OCI-LY1 (cell line): ENCODE measurements at regions not wholly inside any gene's neighbourhood (a gene's known extent, or its start where the extent isn't known, plus 50 kb on each side); places are given as distances from the start of the nearest gene placed in this dataset.

Experiments
- H2AFZ ChIP-seq: fragments of 200-600 bp; sonication (generic), shearing (Covaris generic); 2 replicates; pipeline ENCODE4 v1.6.0; 2014; ENCODE audit warnings: antibody characterized with exemption, mild to moderate bottlenecking, low read length
- H3F3A ChIP-seq: fragments of 200-600 bp; sonication (generic), shearing (Covaris generic); 2 replicates; pipeline ENCODE4 v1.6.0; 2014; ENCODE audit warnings: mild to moderate bottlenecking, antibody characterized with exemption, low read length, moderate library complexity; ENCODE audit not compliant: insufficient read depth
- H3K27ac ChIP-seq: fragments of 200-600 bp; sonication (generic); 2 replicates; pipeline ENCODE4 v1.5.1; 2014; ENCODE audit warnings: low read length, mixed run types, mild to moderate bottlenecking, low read depth; ENCODE audit not compliant: poor library complexity, severe bottlenecking
- H3K27me3 ChIP-seq: fragments of 200-600 bp; sonication (generic); 2 replicates; pipeline ENCODE4 v1.6.0; 2014; ENCODE audit warnings: antibody characterized with exemption, mild to moderate bottlenecking, low read length, moderate library complexity; ENCODE audit not compliant: insufficient read depth
- H3K36me3 ChIP-seq: fragments of 200-600 bp; sonication (generic); 2 replicates; pipeline ENCODE4 v1.6.1; 2014; ENCODE audit warnings: mild to moderate bottlenecking, antibody characterized with exemption, low read length, moderate library complexity, mixed read lengths; ENCODE audit not compliant: insufficient read depth
- H3K4me1 ChIP-seq: fragments of 200-600 bp; sonication (generic); 2 replicates; pipeline ENCODE4 v1.5.1; 2014; ENCODE audit warnings: mild to moderate bottlenecking, low read length, moderate library complexity; ENCODE audit not compliant: insufficient read depth, severe bottlenecking
- H3K4me2 ChIP-seq: fragments of 200-600 bp; sonication (generic), shearing (Covaris generic); 2 replicates; pipeline ENCODE4 v1.6.1; 2014; ENCODE audit warnings: low read length
- H3K4me3 ChIP-seq: fragments of 200-600 bp; sonication (generic); 2 replicates; pipeline ENCODE4 v1.5.1; 2014; ENCODE audit warnings: low read length, low read depth, mild to moderate bottlenecking, mixed read lengths; ENCODE audit not compliant: poor library complexity, severe bottlenecking
- H3K79me2 ChIP-seq: fragments of 200-600 bp; shearing (Covaris generic); 2 replicates; pipeline ENCODE4 v1.6.1; 2016; ENCODE audit warnings: mixed run types, low read length, mixed read lengths; ENCODE audit not compliant: insufficient read depth
- H3K9ac ChIP-seq: fragments of 200-600 bp; sonication (generic), shearing (Covaris generic); 2 replicates; pipeline ENCODE4 v1.6.1; 2014; ENCODE audit warnings: mild to moderate bottlenecking, low read length, mixed read lengths
- H3K9me2 ChIP-seq: fragments of 200-600 bp; sonication (generic), shearing (Covaris generic); 2 replicates; pipeline ENCODE4 v1.6.1; 2014; ENCODE audit warnings: low read depth, mild to moderate bottlenecking, low read length, mixed read lengths
- H3K9me3 ChIP-seq: fragments of 200-600 bp; shearing (Covaris generic); 2 replicates; pipeline ENCODE4 v1.6.1; 2014; ENCODE audit warnings: low read length, mixed read lengths
- H4K20me1 ChIP-seq: fragments of 200-600 bp; sonication (generic), shearing (Covaris generic); 2 replicates; pipeline ENCODE4 v1.6.0; 2016; ENCODE audit warnings: mild to moderate bottlenecking, low read length; ENCODE audit not compliant: insufficient read depth
- EZH2 ChIP-seq: fragments of 200-600 bp; sonication (generic), shearing (Covaris generic); IDR thresholded peaks from 2 replicates; pipeline ENCODE4 v1.8.0; 2017; ENCODE audit warnings: borderline replicate concordance, mixed run types, mild to moderate bottlenecking, antibody characterized with exemption, low read length, moderate library complexity, mixed read lengths
- TF ChIP-seq, protein P1 (sequence below): fragments of 200-600 bp; sonication (generic), shearing (Covaris generic); IDR thresholded peaks from 2 replicates; pipeline ENCODE4 v1.5.1; 2017; ENCODE audit warnings: mild to moderate bottlenecking, antibody characterized with exemption, low read length, moderate library complexity, mixed read lengths

DNA sequence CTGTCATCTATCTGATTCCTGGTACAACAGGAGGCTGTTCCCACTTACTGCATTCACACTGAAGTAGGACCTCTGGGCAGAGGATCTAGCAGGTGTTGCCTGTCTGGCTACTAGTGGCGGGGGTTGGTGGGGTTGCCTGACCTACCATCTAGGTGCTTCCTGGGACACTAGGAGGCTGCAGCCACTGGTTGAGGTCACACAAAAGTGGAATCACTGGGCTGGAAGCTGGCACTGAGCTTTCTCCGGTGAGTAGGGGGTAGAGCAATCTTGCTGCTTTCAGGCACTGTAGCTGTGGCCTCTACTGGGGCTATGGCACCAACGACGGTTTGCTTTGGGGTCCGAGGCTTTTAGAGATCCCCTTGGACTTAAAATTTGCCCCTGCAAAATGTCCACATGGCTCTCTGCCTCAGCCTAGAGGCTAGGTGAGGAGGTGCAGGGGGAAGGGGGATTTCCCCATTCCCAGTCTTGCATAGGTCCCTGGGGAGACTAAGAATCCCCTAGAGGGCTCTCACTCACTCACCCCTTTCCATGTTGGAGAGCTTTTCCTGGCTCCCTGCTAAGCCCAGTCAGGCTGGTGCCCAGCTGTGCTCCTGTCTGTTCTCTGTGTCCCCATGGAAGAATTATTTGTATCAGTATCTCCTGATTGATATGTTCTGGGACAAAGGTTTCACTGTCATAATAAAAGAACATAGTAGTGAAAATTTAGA, 397.7 kb upstream of the EPHA6 start:
- Histone ChIP-seq H3K79me2 (no peaks in the 10 kb centered on the region), H3K4me1 (no peaks in the 10 kb centered on the region), H2AFZ (no peak overlapping the region), H3K9ac (no peak overlapping the region), H3F3A (no peaks in the 10 kb centered on the region), H3K9me3 (no peaks in the 10 kb centered on the region), H3K4me3 (no peak overlapping the region), H3K36me3 (no peaks in the 10 kb centered on the region), H4K20me1 (no peaks in the 10 kb centered on the region), H3K27me3 (no peaks in the 10 kb centered on the region), H3K9me2 (no peaks in the 10 kb centered on the region), H3K4me2 (no peak overlapping the region), H3K27ac (no peak overlapping the region)
- TF ChIP-seq EZH2, result no peak
- TF ChIP-seq, protein P1, sequence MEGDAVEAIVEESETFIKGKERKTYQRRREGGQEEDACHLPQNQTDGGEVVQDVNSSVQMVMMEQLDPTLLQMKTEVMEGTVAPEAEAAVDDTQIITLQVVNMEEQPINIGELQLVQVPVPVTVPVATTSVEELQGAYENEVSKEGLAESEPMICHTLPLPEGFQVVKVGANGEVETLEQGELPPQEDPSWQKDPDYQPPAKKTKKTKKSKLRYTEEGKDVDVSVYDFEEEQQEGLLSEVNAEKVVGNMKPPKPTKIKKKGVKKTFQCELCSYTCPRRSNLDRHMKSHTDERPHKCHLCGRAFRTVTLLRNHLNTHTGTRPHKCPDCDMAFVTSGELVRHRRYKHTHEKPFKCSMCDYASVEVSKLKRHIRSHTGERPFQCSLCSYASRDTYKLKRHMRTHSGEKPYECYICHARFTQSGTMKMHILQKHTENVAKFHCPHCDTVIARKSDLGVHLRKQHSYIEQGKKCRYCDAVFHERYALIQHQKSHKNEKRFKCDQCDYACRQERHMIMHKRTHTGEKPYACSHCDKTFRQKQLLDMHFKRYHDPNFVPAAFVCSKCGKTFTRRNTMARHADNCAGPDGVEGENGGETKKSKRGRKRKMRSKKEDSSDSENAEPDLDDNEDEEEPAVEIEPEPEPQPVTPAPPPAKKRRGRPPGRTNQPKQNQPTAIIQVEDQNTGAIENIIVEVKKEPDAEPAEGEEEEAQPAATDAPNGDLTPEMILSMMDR, result no peak

- Histone ChIP-seq H3K4me2 (no peak overlapping the region), H2AFZ (no peak overlapping the region)
Observed at GRCh38 chr3:96428097-96428496, 386.3 kb upstream of the EPHA6 start.

GRCh38 chr3:96430079-96430478, 384.3 kb upstream of the EPHA6 start:
- H3K27me3 ChIP-seq, result no peaks in the 10 kb centered on the region
- H3F3A ChIP-seq, result no peaks in the 10 kb centered on the region
- H3K9me3 ChIP-seq, result no peaks in the 10 kb centered on the region
- H3K4me2 ChIP-seq, result no peak overlapping the region
- no peak overlapping the region for H3K9ac ChIP-seq
- no peak overlapping the region for H3K27ac ChIP-seq
- no peaks in the 10 kb centered on the region for H3K36me3 ChIP-seq
- no peaks in the 10 kb centered on the region for H3K9me2 ChIP-seq
- no peak overlapping the region for H2AFZ ChIP-seq
- TF ChIP-seq, protein P1, result no peak
- TF ChIP-seq EZH2, result no peak
- no peaks in the 10 kb centered on the region for H4K20me1 ChIP-seq
- H3K79me2 ChIP-seq, result no peaks in the 10 kb centered on the region
- no peak overlapping the region for H3K4me3 ChIP-seq
- no peaks in the 10 kb centered on the region for H3K4me1 ChIP-seq

More at GRCh38 chr3:96428097-96428496, 386.3 kb upstream of the EPHA6 start:
- Histone ChIP-seq H3K36me3 (no peaks in the 10 kb centered on the region), H3K4me3 (no peak overlapping the region), H3K9me2 (no peaks in the 10 kb centered on the region), H3K9me3 (no peaks in the 10 kb centered on the region), H4K20me1 (no peaks in the 10 kb centered on the region), H3K27ac (no peak overlapping the region), H3K4me1 (no peaks in the 10 kb centered on the region), H3K9ac (no peak overlapping the region), H3F3A (no peaks in the 10 kb centered on the region), H3K79me2 (no peaks in the 10 kb centered on the region), H3K27me3 (no peaks in the 10 kb centered on the region)
- TF ChIP-seq, protein P1, result no peak
- no peak for TF ChIP-seq EZH2
